A172 (cell line): ENCODE measurements at regions not wholly inside any gene's neighbourhood (a gene's known extent, or its start where the extent isn't known, plus 50 kb on each side); places are given as distances from the start of the nearest gene placed in this dataset.

Experiments
- DNase-seq: peaks from one replicate; pipeline ENCODE4 v3.0.0-alpha.2; 2015; ENCODE audit warnings: low spot score

DNA sequence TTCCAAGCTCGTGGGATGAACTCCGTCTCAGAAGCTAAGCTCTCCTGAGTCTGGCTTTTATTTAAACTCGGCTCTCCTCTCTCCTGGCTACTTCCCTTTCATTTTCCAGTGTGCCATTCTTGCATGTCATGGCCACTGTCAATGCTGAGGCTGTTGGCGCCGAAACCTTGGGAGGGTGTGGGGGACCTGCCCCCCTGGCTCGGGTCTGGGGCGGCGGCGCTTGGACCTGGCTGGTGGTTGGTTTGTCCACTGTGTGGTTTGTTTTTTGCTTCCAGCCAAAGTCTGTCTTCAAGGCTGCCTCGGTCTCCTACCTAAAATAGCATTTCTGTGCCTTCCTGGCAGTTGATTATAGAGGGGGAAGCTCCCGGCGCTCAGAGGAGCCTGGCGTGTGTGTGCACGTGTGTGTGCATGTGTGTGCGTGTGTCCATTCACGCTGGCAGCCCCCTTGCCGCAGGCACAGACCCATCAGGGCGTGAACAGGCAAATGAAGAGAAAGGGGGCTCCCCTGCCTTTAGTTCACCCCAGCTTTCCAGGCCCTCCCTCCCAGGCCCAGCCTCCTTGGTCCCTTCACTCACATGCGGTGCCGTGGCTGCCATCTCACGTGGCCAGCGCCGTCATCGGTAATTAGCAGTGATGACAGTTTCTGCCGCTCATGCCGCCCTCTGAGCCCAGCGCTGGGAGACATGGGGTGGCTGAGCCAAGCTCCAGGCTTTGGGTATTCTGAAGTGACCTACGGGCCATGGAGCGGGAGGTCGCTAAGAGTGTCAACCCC, 179.9 kb downstream of the SEC14L1 start:
- DNase-seq, result peak; percentile 83

DNA sequence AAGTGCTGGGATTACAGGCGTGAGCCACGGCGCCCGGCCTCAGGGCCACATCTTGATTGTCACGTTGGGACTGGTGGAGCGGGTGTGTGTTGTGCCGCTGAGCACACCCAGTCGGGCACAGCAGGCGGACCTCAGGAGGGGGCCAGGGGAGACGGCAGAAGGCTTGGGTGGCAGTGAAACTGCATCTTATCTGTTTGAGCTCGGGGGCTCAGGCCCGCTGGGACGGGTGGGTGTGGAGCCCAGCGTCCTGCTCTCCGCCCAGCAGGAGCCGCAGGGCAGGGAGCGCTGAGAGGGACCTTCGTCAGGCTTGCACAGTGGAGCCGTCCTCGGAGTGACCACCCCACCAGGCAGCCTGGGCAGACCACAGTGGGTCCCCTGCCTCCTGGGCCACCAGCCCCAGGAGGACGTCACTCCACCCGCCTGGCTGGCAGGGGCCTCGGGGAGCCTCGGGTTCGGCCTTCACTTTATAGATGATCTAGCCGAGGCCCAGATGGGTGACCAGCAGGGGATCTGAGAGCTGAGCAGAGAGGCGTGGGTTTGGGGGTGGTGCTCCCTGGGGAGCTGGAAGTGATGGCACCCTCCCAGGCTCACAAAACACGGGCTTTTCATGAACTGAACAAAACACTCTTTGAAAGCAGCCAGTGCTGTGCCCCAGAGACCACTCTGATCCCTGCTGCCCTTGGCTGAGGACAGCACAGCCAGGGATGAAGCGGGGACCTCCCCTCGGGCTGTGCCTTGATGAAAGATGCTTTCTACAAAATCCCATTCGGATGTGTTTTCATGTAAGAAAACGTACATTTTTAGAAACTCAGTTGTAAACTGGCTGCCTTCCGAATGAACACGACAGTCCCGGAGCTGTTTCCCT, 181.1 kb downstream of the SEC14L1 start:
- DNase-seq, result peak; percentile 63

DNA sequence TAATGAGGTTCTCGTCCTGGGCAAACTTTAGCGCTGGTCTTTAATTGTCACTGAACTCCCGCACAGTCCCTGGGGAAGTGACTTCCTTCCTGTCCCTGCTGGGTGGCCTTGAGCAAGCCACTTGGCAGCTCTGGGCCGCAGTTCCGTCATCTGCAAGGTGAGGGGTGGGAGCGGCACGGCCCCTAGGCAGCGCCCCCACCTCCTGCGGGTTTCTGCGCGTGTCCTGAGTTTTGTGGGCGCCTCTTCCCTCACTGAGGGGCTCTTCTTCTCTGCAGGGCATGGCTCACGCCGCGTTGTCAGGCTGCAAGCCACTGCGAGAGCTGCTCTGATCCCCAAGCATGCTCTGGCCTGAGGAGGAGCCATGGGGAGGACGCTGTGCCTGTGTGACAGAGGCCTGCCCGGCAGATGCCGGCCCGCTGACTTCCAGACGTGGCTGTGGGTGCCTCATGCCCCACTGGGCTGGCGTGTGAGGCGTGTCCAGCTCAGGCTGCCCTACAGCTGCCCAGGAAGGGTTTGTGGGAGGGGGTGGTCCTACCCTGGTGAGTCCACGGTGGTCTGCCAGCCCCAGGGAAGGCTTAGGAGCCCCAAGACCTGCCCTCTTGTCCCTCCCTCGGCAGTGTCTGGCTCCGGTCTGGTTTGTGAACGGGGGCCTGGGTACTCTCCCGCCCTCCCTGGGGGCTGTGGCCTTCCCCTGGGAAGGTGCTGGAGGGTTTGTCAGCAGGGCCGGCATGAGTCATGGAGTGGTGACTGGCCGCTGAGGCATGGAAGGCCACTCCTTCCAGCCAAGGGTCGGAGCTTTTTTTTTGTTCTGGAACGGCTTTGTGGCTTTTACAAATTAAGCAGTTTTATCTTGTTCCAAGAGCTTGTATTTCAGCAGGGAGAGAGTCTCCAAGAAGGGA, 182.0 kb downstream of the SEC14L1 start:
- DNase-seq, result peak; percentile 99

DNA sequence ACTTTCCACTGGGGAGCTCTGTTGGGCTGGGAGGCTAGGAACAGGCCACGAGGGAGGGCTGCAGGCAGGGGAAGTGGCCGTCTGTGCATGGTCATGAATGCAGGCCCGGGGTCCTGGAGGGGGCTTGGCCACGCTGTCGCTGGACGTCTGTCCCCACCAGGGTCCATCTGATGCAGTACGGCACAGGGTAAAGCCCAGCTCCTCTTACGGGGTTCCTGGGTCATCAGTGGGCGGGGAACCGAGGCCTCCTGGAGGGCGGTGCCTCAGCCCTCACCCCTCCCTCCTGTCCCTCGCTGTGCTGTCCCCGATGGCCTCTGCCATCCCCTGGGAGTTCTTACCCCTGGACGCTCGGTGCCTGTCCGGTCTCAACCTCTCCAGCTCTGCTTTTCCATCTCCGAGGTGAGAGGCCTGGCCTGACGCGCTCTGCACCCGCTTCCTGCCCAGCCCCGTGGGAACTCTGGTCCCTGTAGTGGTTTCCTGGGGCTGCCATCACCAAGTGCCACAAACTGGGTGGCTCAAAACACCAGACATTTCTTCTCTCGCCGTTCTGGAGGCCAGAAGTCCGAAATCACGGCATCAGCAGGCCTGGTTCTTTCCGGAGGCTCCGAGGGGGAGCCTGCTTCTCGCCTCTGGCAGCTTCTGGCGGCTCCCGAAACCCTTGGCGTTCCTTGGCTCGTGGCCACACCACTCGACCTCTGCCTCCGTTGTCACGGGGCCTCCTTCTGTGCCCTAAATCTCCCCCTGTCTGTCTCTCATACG, 182.8 kb downstream of the SEC14L1 start:
- DNase-seq, result peak; percentile 81

DNA sequence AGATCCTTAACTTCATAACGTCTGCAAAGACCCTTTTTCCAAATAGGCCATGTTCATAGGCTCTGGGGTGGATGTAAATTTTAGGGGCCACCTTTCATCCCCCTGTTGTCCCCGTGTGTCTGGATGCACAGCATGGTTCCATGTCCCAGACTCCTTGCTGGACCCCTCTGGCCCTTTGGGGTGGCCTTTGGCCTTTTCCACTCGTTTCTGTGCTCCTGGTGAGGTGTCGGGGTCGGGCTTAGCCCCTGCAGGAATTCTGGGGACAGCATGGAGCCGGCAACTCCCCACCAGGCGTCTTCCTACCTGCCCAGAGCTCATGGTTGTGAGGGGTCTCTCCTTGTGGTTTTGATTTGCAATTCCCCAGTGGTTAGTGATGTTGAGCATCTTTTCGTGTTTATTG, 183.5 kb downstream of the SEC14L1 start:
- DNase-seq, result no peak

DNA sequence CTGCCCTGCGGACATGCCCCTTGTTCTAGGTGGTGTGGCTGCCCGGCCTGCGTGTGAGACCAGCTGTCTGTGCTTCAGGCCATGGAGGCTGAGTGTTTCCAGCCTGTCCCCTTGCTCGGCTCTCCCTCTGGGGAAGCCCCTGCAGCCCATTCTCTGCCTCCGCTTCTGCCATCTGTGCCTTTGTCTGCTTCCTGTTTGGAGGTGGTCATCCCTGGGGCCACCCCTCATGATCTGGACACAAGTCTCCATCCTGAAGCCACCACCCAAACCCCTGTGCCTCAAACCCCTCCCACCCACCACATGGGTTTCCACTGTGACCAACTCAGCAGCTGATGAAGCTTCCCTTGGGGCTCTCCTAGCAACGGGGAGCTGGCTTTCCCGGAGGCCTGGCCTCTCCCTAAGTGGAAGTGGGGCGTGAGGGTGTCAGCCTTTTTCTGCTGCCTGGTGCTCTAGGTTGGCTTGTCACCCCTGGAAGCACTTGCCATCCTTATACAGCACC, 184.9 kb downstream of the SEC14L1 start:
- no peak for DNase-seq

DNA sequence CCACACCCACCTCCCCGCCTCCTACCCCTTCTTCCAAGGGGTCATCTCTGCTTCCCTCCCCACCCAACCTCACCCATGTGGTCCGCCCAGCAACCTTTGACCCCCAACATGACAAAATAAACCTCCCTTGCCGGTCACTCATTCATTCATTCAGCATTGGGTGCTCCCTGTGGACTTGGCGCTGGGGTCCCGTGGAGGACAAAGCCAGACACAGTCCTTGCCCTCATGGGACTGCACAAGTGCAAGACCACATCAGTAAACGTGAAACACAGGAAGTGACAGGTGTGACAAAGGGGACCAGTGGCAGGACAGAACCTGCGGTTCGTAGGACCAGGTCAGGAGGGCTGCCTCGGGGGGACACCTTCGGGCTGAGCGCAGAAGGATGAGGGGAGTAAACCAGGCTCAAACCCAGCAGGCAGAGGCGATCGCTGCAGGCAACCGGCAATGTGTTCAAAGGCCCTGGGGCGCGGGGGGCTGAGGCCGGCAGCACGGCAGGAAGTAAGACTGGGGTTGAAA, 185.4 kb downstream of the SEC14L1 start:
- DNase-seq, result no peak

DNA sequence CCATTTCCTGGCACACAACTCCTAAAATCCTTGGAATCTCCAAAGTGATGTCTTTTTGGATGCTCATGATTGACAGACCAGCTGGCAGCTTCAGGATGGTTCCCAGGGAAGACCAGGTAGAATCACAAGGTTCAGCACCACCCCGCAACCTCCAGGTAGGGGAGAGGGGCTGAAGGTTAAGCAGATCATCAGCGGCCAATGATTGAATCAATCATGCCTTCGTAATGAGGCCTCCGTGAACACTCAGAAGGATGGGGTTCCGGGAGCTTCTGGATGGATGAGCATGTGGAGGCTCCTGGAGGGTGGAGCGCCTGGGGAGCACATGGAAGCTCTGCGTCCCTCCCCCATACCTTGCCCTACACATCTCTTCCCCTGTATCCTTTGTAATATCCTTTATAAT, 185.9 kb downstream of the SEC14L1 start:
- DNase-seq, result no peak

DNA sequence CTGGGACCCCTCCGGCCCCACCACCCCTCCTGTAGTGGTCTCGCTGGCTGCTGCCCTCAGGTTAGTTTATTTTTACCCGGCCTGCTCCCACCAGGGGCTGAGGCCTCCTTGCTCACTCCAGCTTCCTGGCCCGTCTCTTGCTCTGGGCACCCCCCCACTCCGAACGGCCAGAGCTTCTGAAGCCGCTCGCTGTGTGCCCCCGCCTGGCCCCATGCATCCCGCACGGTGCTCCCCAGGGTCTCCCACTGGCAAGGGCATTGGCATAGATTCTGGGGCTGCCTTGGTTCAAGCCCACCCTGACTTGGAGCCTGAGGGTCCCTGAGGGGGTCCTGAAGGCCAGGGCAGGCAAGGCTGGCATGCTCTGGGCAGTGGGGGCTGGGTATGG, 186.4 kb downstream of the SEC14L1 start:
- no peak for DNase-seq

DNA sequence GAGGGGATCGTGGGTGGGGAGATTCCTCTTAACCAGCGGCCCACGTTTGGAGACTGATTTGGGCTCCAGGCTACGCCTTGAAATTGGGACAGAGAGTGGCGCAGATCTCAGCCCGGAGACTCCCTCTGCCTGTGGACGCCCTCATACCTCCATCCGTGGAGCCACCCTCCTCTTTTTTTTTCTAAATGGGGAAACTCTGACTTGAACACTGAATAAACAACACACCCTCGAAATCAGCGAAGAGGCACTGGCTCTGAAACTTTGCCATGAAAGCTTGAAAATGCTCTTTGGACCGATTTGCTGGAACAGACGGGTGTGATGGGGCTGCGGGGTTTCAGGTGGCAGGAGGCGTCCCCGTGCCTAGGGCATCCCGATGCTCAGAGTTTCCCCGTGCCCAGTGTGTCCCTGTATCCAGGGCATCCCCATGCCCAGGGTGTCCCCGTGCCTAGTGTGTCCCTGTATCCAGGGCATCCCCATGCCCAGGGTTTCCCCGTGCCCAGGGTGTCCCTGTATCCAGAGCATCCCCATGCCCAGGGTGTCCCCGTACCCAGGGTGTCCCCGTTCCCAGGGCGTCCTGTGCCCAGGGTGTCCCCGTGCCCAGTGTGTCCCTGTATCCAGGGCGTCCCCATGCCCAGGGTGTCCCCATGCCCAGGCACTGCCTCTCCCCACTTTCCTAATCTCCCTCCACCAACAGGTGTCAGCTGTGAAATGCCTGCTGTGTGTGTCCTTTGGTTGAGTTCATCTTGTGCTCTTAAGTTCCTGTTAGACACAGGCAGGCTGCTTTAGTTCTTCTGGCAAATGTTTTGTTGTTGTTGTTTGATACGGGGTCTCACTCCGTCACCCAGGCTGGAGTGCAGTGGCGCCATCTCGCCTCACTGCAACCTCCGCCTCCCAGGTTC, 187.0 kb downstream of the SEC14L1 start:
- DNase-seq, result no peak

DNA sequence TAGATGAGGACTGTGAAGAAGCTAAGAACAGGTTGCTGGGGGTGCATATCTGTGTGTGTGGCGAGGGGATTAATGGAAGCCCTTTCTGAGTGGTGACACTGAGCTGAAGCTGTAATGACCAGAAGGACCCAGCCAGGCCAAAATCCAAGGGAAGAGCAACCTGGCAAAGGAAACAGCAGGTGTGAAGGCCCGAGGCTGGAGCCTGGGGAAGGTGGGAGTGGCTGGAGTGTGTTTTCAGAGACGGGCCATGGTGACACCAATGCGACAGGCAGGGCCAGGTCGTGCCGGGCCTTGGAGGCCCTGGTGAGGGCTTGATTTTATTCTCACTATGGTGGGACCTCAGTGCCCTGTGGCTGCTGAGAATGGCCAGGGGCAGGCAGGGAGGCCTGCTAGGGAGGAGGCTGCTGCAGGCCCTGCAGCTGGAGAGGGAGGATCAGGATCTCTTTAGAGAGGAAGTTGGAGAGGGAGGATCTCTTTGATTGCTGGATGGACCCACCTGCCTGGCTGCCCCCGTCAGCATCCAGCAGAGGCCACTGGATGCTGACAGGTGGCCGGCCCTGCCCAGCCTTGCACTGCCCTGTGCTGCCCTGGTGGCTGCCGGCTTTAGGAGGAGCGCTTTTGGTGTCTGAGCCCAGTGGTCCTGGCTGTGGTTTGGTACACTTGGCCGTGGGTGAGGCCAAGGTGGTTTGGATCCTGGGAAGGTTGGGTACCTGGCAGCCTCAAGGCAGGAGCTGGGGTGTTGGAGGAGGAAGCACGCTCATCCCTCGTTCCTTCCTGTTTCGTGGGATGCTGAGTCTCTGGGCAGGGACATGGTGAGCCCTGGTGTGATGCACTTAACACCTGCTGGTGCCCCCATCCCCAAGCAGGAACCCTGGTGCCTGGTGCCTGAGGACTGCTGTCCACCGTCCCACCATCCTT, 188.3 kb downstream of the SEC14L1 start:
- DNase-seq, result no peak

DNA sequence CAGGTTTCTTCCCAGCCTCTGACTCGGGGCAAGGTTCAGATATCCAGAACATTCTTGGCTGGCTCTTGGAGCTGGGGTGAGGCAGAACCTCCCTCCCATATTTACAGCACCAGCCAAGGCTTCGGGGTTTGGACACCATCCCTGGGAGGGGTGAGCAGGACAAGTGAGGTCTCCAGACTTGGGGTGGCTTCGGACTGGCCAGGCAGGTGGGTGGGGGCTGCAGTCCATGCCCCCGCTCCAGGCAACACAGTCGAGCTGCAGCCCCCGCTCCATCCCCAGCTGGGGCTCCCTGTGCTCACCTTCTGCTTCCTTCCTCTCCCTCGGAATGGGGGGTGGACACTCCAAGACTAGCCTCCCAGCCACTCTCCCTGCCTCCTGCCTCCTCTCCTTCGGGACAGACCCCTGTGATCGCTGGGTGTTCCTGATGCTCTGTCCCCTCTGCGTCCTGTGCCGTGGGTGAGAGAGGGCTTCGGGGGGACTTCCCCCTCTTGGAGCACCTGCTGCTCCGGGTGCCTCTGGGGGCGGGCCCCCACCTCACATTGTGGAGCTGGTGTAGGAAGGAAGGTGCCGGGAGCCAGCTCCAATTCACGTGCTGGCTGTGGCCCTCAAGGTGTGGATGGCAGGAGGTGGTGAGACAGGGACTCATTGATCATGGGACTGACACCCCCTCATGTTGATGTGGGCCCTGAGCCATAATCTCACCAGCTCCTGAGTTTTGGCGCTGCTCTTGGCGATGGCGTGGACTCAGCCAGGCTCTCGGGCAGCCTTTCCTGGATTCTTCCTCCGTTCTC, 189.2 kb downstream of the SEC14L1 start:
- no peak for DNase-seq

DNA sequence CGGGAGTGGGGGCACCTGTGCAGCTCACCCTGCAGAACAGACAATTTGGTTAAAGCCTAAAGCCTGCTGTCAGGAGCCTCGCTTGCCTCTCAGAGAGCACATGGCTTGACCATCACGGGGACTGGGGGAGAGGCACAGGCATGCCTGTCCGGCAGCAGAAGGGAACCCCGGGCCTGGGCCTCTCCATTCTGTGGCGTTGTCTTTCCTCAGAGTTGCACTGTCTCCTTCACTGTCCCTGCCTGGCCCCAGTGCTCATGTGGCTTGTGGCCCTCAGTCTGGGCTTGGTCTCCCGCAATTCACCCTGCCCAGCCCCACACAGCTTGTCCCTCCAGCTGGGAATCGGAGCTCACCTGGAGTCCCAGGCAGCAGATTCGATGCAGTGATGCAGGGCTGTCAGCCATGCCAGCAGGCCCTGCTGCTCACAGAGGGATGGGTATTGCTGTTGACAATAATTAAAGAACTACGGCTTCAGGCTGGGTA, 189.9 kb downstream of the SEC14L1 start:
- DNase-seq, result no peak

DNA sequence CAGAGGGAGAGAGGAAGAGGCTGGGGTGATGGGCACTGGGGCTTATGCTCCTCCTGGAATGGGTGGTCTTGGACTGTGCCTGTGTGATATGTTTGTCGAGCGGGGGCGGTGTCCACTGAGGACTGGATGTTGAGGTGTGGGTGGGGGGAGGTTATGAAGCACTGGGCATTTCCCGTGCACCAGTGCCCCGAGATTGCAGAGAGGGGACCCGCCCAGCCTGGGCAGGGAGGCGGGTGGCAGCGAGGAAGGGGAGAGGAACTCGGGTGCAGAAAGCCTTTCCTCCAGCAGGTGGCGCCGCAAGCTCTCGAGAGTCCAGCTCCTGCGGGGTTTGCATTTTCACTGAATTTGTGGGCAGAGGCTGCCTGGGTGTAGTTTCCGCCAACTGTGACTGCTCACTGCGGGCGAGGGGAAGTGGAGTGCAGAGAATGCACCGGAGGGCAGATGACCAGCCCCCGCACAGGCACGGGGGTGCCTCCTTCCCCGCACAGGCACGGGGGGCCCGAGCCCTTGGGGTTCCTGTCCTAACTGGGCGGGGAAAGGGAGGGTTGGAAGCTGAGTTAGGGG, 190.6 kb downstream of the SEC14L1 start:
- peak; percentile 93 for DNase-seq

DNA sequence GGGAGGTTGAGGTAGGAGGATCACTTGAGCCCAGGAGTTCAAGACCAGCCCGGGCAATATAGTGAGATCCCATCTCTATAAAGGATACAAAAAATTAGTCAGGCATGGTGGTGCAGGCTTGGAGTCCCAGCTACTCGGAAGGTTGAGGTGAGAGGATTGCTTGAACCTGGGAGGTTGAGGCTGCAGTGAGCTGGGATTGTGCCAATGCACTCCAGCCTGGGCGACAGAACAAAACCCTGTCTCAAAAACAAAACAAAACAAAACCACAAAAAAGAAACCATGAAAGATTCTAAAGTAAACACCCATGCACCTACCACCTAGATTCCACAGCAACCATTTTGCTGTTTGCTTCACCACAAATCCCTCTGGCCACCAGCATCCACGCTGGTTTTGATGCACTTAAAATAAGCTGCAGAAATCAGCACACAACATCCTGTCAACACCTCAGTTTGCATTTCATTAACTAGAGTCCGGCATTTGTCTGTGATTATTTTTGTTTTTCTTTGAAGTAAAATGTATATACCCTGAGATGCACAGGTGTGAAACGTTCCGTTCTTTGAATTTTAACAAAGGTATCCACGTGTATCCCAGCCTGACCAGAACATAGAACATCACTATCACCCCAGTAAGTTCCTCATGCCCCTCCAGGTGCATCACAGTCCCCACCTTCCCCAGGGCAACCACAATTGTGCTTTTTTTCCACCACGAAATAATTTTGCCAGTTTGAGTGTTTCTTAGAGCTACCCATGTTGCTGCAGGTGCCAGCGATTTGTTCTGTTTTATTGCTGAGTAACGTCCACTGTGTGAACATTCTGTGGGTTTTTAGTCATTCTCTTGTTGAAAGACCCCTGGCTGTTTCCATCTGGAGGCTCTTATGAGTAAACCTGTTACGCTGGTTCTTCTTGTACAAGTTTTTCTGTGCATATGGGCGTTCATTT, 191.5 kb downstream of the SEC14L1 start:
- no peak for DNase-seq

DNA sequence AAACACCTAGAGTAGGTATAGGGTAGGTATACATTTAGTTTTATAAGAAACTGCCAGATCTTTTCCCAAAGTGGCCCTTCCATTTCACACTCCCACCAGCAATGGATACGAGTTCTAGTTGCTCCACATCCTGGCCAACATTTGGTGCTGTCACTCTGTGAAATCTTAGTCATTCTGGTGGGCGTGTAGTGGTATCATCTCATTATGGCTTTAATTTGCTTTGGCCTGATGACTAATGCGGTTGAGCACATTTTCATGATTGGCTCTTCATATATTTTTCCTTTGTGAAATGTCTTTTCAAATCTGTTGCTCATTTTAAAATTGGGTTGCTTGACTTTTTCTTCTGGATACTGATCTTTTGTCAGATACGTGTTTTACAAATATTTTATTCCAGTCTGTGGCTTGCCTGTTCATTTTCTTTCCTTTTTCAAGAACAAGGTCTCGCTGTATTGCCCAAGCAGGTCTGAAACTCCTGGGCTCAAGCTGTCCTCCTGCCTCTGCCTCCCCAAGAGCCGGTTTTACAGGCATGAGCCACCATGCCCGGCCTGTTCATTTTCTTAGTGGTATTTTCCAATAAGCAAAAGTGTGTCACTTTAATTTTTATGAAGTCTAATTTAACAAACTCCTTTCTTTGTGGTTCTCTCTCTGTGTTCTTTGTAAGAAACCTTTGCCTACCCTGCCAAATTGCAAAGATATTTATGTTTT, 192.4 kb downstream of the SEC14L1 start:
- DNase-seq, result peak; percentile 90
